HCT116 (cell line): ENCODE measurements at regions not wholly inside any gene's neighbourhood (a gene's known extent, or its start where the extent isn't known, plus 50 kb on each side); places are given as distances from the start of the nearest gene placed in this dataset.

Source experiments
- ATAC-seq: fragments of 200-7000 bp; cut with Tn5 transposase; 2 replicates; pipeline ENCODE4 v1.9.1; 2020; ENCODE audit warnings: mild to moderate bottlenecking, moderate library complexity
- BruUV-seq: library from RNA; stranded (reverse); fragments of 400-500 nt; replicated peaks from 2 replicates; lab custom pipeline; 2021; lab: Mats Ljungman, UMichigan
- CTCF ChIA-PET: fragments of 300-600 bp; sonication (Branson Sonifier 250); formaldehyde crosslinking; loops from one replicate; lab custom pipeline; 2021; ENCODE audit warnings: antibody characterized with exemption; lab: Charles Lee
- POLR2A ChIA-PET: fragments of 300-600, 350-600 bp; sonication (Branson Sonifier 250); formaldehyde crosslinking; loops from one replicate; lab custom pipeline; 2021; ENCODE audit warnings: antibody characterized with exemption; lab: Charles Lee
- RAD21 ChIA-PET, 2 experiments: fragments of 300-600 bp; sonication (Branson Sonifier 250); formaldehyde crosslinking; loops; one replicate each; lab custom pipeline; 2023; ENCODE audit warnings: low total read pairs in 2 of 2; ENCODE audit not compliant: uncharacterized antibody in 2 of 2, unreplicated experiment in 2 of 2, low non-redundant PET in 1 of 2; lab: Charles Lee
- DNase-seq: peaks from one replicate; pipeline ENCODE4 v3.0.0-alpha.2; 2010; ENCODE audit warnings: low read depth, low spot score
- H2AFZ ChIP-seq: fragments of 200-600 bp; shearing (Covaris generic), sonication (generic); 2 replicates; pipeline ENCODE4 v1.6.1; 2017; ENCODE audit warnings: low read depth, mixed run types, mixed read lengths, antibody characterized with exemption, low read length; ENCODE audit not compliant: poor library complexity, severe bottlenecking
- H3K27ac ChIP-seq: 2 replicates; pipeline ENCODE4 v1.5.1; 2012; ENCODE audit warnings: low read depth, low read length
- H3K27me3 ChIP-seq: fragments of 200-600 bp; sonication (generic); 2 replicates; pipeline ENCODE4 v1.6.1; 2016; ENCODE audit warnings: mixed run types, low read length, mixed read lengths; ENCODE audit not compliant: insufficient read depth
- H3K36me3 ChIP-seq, 2 experiments: fragments of 200-500 bp in 1 of 2; fragments of 200-600 bp in 1 of 2; sonication (Bioruptor generic) in 1 of 2; sonication (generic) in 1 of 2; 2 replicates each; pipeline versions ENCODE4 v1.5.1 to v1.6.1; 2014 to 2016; ENCODE audit warnings: low read length in 2 of 2, inconsistent platforms in 1 of 2, mixed read lengths in 1 of 2, mixed run types in 1 of 2; ENCODE audit not compliant: insufficient read depth in 2 of 2, control insufficient read depth in 1 of 2
- H3K4me1 ChIP-seq, 2 experiments: fragments of 200-600 bp in 1 of 2; sonication (generic) in 1 of 2; 2 replicates each; pipeline versions ENCODE4 v1.5.1 to v1.6.1; 2012 to 2017; ENCODE audit warnings: low read length in 2 of 2, inconsistent platforms in 1 of 2, mild to moderate bottlenecking in 1 of 2, mixed read lengths in 1 of 2, mixed run types in 1 of 2, moderate library complexity in 1 of 2; ENCODE audit not compliant: insufficient read depth in 2 of 2, control insufficient read depth in 1 of 2
- H3K4me2 ChIP-seq: fragments of 200-600 bp; sonication (generic); 2 replicates; pipeline ENCODE4 v1.6.1; 2017; ENCODE audit warnings: mixed run types, low read length, mixed read lengths
- H3K4me3 ChIP-seq, 2 experiments: fragments of 200-600 bp in 1 of 2; sonication (generic) in 1 of 2; replicated peaks in 1 of 2; 2 replicates each; pipeline ENCODE4 v1.5.1; 2011 to 2016; ENCODE audit warnings: low read length in 2 of 2, control low read depth in 1 of 2, low read depth in 1 of 2, mild to moderate bottlenecking in 1 of 2, mixed read lengths in 1 of 2, mixed run types in 1 of 2
- H3K79me2 ChIP-seq: fragments of 200-600 bp; sonication (generic); 2 replicates; pipeline ENCODE4 v1.6.1; 2017; ENCODE audit warnings: mild to moderate bottlenecking, mixed run types, low read length, moderate library complexity, mixed read lengths; ENCODE audit not compliant: insufficient read depth
- H3K9ac ChIP-seq: fragments of 200-600 bp; sonication (generic); 2 replicates; pipeline ENCODE4 v1.6.1; 2016; ENCODE audit warnings: low read length, mixed read lengths
- H3K9me2 ChIP-seq: fragments of 200-600 bp; sonication (generic), shearing (Covaris generic); 2 replicates; pipeline ENCODE4 v1.6.1; 2017; ENCODE audit warnings: mixed run types, mild to moderate bottlenecking, moderate library complexity; ENCODE audit not compliant: insufficient read depth
- H3K9me3 ChIP-seq, 2 experiments: fragments of 200-500 bp in 1 of 2; fragments of 200-600 bp in 1 of 2; sonication (Bioruptor generic) in 1 of 2; sonication (generic) in 1 of 2; 2 replicates each; pipeline ENCODE4 v1.6.1; 2014 to 2017; ENCODE audit warnings: low read length in 2 of 2, mixed read lengths in 2 of 2, inconsistent platforms in 1 of 2, low read depth in 1 of 2, mild to moderate bottlenecking in 1 of 2, mixed run types in 1 of 2, moderate library complexity in 1 of 2; ENCODE audit not compliant: control insufficient read depth in 1 of 2, insufficient read depth in 1 of 2
- H4K20me1 ChIP-seq: fragments of 200-600 bp; sonication (generic), shearing (Covaris generic); 2 replicates; pipeline ENCODE4 v1.6.1; 2017; ENCODE audit warnings: mixed run types, mild to moderate bottlenecking, moderate library complexity; ENCODE audit not compliant: insufficient read depth
- ATF3 ChIP-seq: IDR thresholded peaks from 2 replicates; pipeline ENCODE4 v1.6.1; 2012
- CBX3 ChIP-seq: IDR thresholded peaks from 2 replicates; pipeline ENCODE4 v1.6.1; 2012; ENCODE audit warnings: low read depth
- CTCF ChIP-seq, 3 experiments: fragments of 200-600 bp in 1 of 3; sonication (generic) in 1 of 3; IDR thresholded peaks in 2 of 3; conservative IDR thresholded peaks in 1 of 3; 2 replicates each; pipeline ENCODE4 v1.5.1; 2012 to 2017; ENCODE audit warnings: low read depth in 2 of 3, low read length in 2 of 3, antibody characterized with exemption in 1 of 3, borderline replicate concordance in 1 of 3, control low read depth in 1 of 3, mild to moderate bottlenecking in 1 of 3, mixed read lengths in 1 of 3, mixed run types in 1 of 3, moderate library complexity in 1 of 3; ENCODE audit not compliant: insufficient read depth in 1 of 3
- EGR1 ChIP-seq: IDR thresholded peaks from 2 replicates; pipeline ENCODE4 v1.6.1; 2012; ENCODE audit warnings: low read depth
- ELF1 ChIP-seq: IDR thresholded peaks from 2 replicates; pipeline ENCODE4 v1.6.1; 2012; ENCODE audit warnings: low read depth, borderline replicate concordance
- FOSL1 ChIP-seq: IDR thresholded peaks from 2 replicates; pipeline ENCODE4 v1.6.1; 2012; ENCODE audit warnings: low read depth
- JUND ChIP-seq: IDR thresholded peaks from 2 replicates; pipeline ENCODE4 v1.6.1; 2012
- MAX ChIP-seq: IDR thresholded peaks from 2 replicates; pipeline ENCODE4 v1.6.1; 2012
- POLR2A ChIP-seq: IDR thresholded peaks from 2 replicates; pipeline ENCODE4 v1.7.0; 2011; ENCODE audit warnings: borderline replicate concordance; ENCODE audit not compliant: insufficient read depth, insufficient read length; ENCODE audit errors: extremely low read depth
- POLR2AphosphoS5 ChIP-seq: IDR thresholded peaks from 2 replicates; pipeline ENCODE4 v1.6.1; 2011; ENCODE audit warnings: mild to moderate bottlenecking, low read depth, low read length, moderate library complexity
- REST ChIP-seq: IDR thresholded peaks from 2 replicates; pipeline ENCODE4 v1.6.1; 2012; ENCODE audit warnings: low read depth
- SIN3A ChIP-seq: IDR thresholded peaks from 2 replicates; pipeline ENCODE4 v1.6.1; 2012; ENCODE audit warnings: low read depth
- SP1 ChIP-seq: IDR thresholded peaks from 2 replicates; pipeline ENCODE4 v1.6.1; 2012; ENCODE audit warnings: low read depth
- TCF7L2 ChIP-seq: IDR thresholded peaks from 2 replicates; pipeline ENCODE4 v1.7.0; 2011; ENCODE audit warnings: borderline replicate concordance, inconsistent platforms; ENCODE audit not compliant: insufficient read depth, insufficient read length; ENCODE audit errors: extremely low read depth
- YY1 ChIP-seq: IDR thresholded peaks from 2 replicates; pipeline ENCODE4 v1.6.1; 2011; ENCODE audit warnings: low read length, low read depth, moderate library complexity, mild to moderate bottlenecking; ENCODE audit not compliant: insufficient replicate concordance; ENCODE audit errors: extremely low read depth
- ZBTB33 ChIP-seq: IDR thresholded peaks from 2 replicates; pipeline ENCODE4 v1.6.1; 2011; ENCODE audit warnings: mild to moderate bottlenecking, low read length, moderate library complexity; ENCODE audit not compliant: insufficient replicate concordance; ENCODE audit errors: extremely low read depth
- ZFX ChIP-seq: fragments of 450-650 bp; IDR thresholded peaks from 2 replicates; pipeline ENCODE4 v1.6.1; 2017
- ZNF274 ChIP-seq: fragments of 200-500 bp; sonication (Bioruptor generic); IDR thresholded peaks from 2 replicates; pipeline ENCODE4 v1.6.1; 2014; ENCODE audit warnings: mild to moderate bottlenecking, low read depth, low read length, inconsistent platforms
- intact Hi-C: fragments of 100-400 bp; cut with micrococcal nuclease; formaldehyde crosslinking; loops from 2 replicates; pipeline ENCODE4 v1.10.0; 2022

- CTCF ChIA-PET = interaction anchor here (0.9 kb wide), 1 partner anchor 117 kb away, joined by 4 read pairs; no protein-coding TSS in a partner anchor
- intact Hi-C loops = no loop called here
- BruUV-seq = no TSS peak
- no peak overlapping the region for H3K27ac ChIP-seq
- no peak overlapping the region for H2AFZ ChIP-seq
- RAD21 ChIA-PET = no interaction called here
- H4K20me1 ChIP-seq = no peaks in the 10 kb centered on the region
- no peaks in the 10 kb centered on the region for H3K4me1 ChIP-seq
- POLR2A ChIA-PET = no interaction called here
- H3K4me2 ChIP-seq = no peak overlapping the region
- H3K9ac ChIP-seq = no peak overlapping the region
- H3K79me2 ChIP-seq = no peaks in the 10 kb centered on the region
- H3K9me2 ChIP-seq = no peaks in the 10 kb centered on the region
- H3K36me3 ChIP-seq = no peaks in the 10 kb centered on the region
- TF ChIP-seq REST (no peak), ZNF274 (no peak), ZBTB33 (no peak), YY1 (no peak), POLR2A (no peak), ATF3 (no peak), EGR1 (no peak), ZFX (no peak), JUND (no peak), ELF1 (no peak), POLR2AphosphoS5 (no peak), CTCF (IDR thresholded peaks at IDR 0.05 in 2 of 3, conservative IDR thresholded peaks at IDR 0.05 in 1 of 3; ENCODE audit: borderline replicate concordance in 1 of 3, insufficient read depth in 1 of 3, low read depth in 2 of 3, low read length in 2 of 3) (no peak), SIN3A (no peak), SP1 (no peak), TCF7L2 (no peak), FOSL1 (no peak), CBX3 (no peak), MAX (no peak)
- H3K9me3 ChIP-seq = no peaks in the 10 kb centered on the region
- H3K4me3 ChIP-seq = no peak overlapping the region
- ATAC-seq = no peak
- H3K27me3 ChIP-seq = no peaks in the 10 kb centered on the region
- no peak for DNase-seq
Measured at GRCh38 chr11:32168924-32169323, 78.0 kb downstream of the RCN1 start.
